ENCODE measurements at regions not wholly inside any gene's neighbourhood (a gene's known extent, or its start where the extent isn't known, plus 50 kb on each side); places are given as distances from the start of the nearest gene placed in this dataset.

DNA sequence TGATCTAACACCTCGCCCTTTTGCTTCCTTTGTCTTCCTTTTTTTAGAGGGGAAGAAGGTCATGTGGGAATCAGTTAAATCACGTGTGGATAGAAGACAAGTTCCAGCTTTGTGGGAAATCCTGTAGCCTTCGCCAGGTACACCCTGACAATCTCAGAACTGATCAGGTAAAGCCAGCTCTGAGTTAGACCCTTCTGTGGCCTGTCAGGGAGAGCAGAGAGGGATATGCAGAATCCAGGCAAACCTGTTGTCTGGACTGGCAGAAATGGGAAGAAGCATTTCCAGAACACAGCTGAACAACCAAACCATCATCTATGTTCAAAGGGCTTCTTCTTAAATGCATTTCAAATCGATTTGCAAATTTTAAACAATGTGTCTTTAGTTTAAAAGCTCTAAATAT is 247.4 kb upstream of the FN1 start:
- TF ChIP-seq, protein P1, sequence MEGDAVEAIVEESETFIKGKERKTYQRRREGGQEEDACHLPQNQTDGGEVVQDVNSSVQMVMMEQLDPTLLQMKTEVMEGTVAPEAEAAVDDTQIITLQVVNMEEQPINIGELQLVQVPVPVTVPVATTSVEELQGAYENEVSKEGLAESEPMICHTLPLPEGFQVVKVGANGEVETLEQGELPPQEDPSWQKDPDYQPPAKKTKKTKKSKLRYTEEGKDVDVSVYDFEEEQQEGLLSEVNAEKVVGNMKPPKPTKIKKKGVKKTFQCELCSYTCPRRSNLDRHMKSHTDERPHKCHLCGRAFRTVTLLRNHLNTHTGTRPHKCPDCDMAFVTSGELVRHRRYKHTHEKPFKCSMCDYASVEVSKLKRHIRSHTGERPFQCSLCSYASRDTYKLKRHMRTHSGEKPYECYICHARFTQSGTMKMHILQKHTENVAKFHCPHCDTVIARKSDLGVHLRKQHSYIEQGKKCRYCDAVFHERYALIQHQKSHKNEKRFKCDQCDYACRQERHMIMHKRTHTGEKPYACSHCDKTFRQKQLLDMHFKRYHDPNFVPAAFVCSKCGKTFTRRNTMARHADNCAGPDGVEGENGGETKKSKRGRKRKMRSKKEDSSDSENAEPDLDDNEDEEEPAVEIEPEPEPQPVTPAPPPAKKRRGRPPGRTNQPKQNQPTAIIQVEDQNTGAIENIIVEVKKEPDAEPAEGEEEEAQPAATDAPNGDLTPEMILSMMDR (IDR thresholded peaks at IDR 0.05), result no peak
- TF ChIP-seq POLR2A (IDR thresholded peaks at IDR 0.05), result no peak
